K562 (cell line): ENCODE measurements at regions not wholly inside any gene's neighbourhood (a gene's known extent, or its start where the extent isn't known, plus 50 kb on each side); places are given as distances from the start of the nearest gene placed in this dataset.

ENCODE experiments used
- ATAC-seq: fragments of 200-7000 bp; cut with Tn5 transposase; 3 replicates; pipeline ENCODE4 v1.9.1; 2020; ENCODE audit warnings: moderate library complexity
- BruUV-seq: library from RNA; stranded (reverse); fragments of 400-500 nt; replicated peaks from 2 replicates; lab custom pipeline; 2021; lab: Mats Ljungman, UMichigan
- CTCF ChIA-PET: fragments of 300-600 bp; formaldehyde crosslinking; extraction: SDS; loops from one replicate; lab custom pipeline; 2021; ENCODE audit warnings: low intra/inter-chr PET ratio; lab: Yijun Ruan, JAX
- POLR2A ChIA-PET: fragments of 300-600, 350-650 bp; sonication (Branson Sonifier 250); formaldehyde crosslinking; extraction: SDS; loops from one replicate; lab custom pipeline; 2021; ENCODE audit warnings: antibody characterized with exemption, inconsistent platforms; lab: Yijun Ruan, JAX
- DNase-seq, 4 experiments: peaks; one replicate each; pipeline versions ENCODE4 v3.0.0 to v3.0.0-alpha.2; 2011 to 2018; ENCODE audit warnings: low spot score in 3 of 4, mixed read lengths in 3 of 4; ENCODE audit errors: extremely low read depth in 1 of 4
- FAIRE-seq: peaks from 2 replicates; lab custom pipeline; 2011; peaks lifted over from hg19 to GRCh38; lab: Jason Lieb, UNC
- H2AFZ ChIP-seq: 2 replicates; pipeline ENCODE4 v1.6.0; 2011; ENCODE audit warnings: low read depth, low read length, control low read depth, inconsistent platforms
- H3K27ac ChIP-seq: fragments of 200-600 bp; 3 replicates; pipeline ENCODE4 v1.8.0; 2011; ENCODE audit warnings: low read depth, mild to moderate bottlenecking, control low read depth, inconsistent platforms, low read length, moderate library complexity, mixed read lengths; ENCODE audit errors: extremely low read depth
- H3K27me3 ChIP-seq, 2 experiments: fragments of 300-600 bp in 1 of 2; 2 replicates in 1 of 2; 3 replicates in 1 of 2; pipeline versions ENCODE4 v1.6.0 to v1.8.0; 2011; ENCODE audit warnings: inconsistent platforms in 2 of 2, low read length in 2 of 2, mild to moderate bottlenecking in 1 of 2, mixed read lengths in 1 of 2, moderate library complexity in 1 of 2; ENCODE audit not compliant: control insufficient read depth in 2 of 2, insufficient read depth in 2 of 2
- H3K36me3 ChIP-seq: fragments of 300-600 bp; 3 replicates; pipeline ENCODE4 v1.8.0; 2011; ENCODE audit warnings: mild to moderate bottlenecking, low read length, inconsistent platforms; ENCODE audit not compliant: control insufficient read depth, insufficient read depth
- H3K4me1 ChIP-seq, 2 experiments: fragments of 200-600 bp in 1 of 2; replicated peaks in 1 of 2; 2 replicates in 1 of 2; 3 replicates in 1 of 2; pipeline versions ENCODE4 v1.5.1 to v1.8.0; 2011; ENCODE audit warnings: inconsistent platforms in 2 of 2, low read length in 2 of 2, mild to moderate bottlenecking in 1 of 2, mixed read lengths in 1 of 2, moderate library complexity in 1 of 2; ENCODE audit not compliant: control insufficient read depth in 2 of 2, insufficient read depth in 2 of 2
- H3K4me2 ChIP-seq: 2 replicates; pipeline ENCODE4 v1.6.1; 2011; ENCODE audit warnings: low read length, control low read depth, inconsistent platforms, mixed read lengths; ENCODE audit not compliant: insufficient read depth
- H3K4me3 ChIP-seq: fragments of 200-600 bp; sonication (generic), shearing (Covaris generic); 2 replicates; pipeline ENCODE4 v1.5.1; 2016; ENCODE audit warnings: control low read depth, inconsistent platforms
- H3K79me2 ChIP-seq: fragments of 200-600 bp; 3 replicates; pipeline ENCODE4 v1.8.0; 2011; ENCODE audit warnings: low read length, inconsistent platforms; ENCODE audit not compliant: control insufficient read depth, insufficient read depth
- H3K9ac ChIP-seq, 2 experiments: 2 replicates each; pipeline versions ENCODE4 v1.6.0 to v1.6.1; 2011; ENCODE audit warnings: low read depth in 2 of 2, low read length in 2 of 2, control low read depth in 1 of 2, inconsistent platforms in 1 of 2, mild to moderate bottlenecking in 1 of 2, mixed read lengths in 1 of 2; ENCODE audit not compliant: insufficient read depth in 1 of 2
- H3K9me1 ChIP-seq: one replicate; pipeline ENCODE4 v1.6.0; 2011; ENCODE audit warnings: inconsistent platforms, mild to moderate bottlenecking, low read length, moderate library complexity; ENCODE audit not compliant: control insufficient read depth, insufficient read depth
- H3K9me3 ChIP-seq: replicated peaks from 2 replicates; pipeline ENCODE4 v1.5.1; 2011; ENCODE audit warnings: low read depth, low read length, inconsistent platforms; ENCODE audit not compliant: control insufficient read depth, insufficient read depth
- H4K20me1 ChIP-seq: replicated peaks from 2 replicates; pipeline ENCODE4 v1.6.1; 2011; ENCODE audit warnings: low read length, inconsistent platforms, mixed read lengths; ENCODE audit not compliant: control insufficient read depth, insufficient read depth
- CBX3 ChIP-seq, 2 experiments: IDR thresholded peaks; 1 replicate in 1 of 2; 2 replicates in 1 of 2; pipeline ENCODE4 v1.6.1; 2012; ENCODE audit warnings: inconsistent platforms in 2 of 2, low read length in 2 of 2, borderline replicate concordance in 1 of 2, control low read depth in 1 of 2
- CREBBP ChIP-seq: IDR thresholded peaks from one replicate; pipeline ENCODE4 v1.6.1; 2012; ENCODE audit warnings: low read depth, mild to moderate bottlenecking, control low read depth, inconsistent platforms, low read length
- JUND ChIP-seq, 2 experiments: IDR thresholded peaks; 2 replicates in 1 of 2; 3 replicates in 1 of 2; pipeline ENCODE4 v1.6.1; 2011; ENCODE audit warnings: borderline replicate concordance in 2 of 2, low read depth in 2 of 2, low read length in 2 of 2, improper control_type of control experiment in 1 of 2, missing biosample characterization in 1 of 2, missing genetic modification characterization in 1 of 2, missing genetic modification reagents in 1 of 2
- KLF13 ChIP-seq: fragments of 450-650 bp; IDR thresholded peaks from 2 replicates; pipeline ENCODE4 v1.6.1; 2016; ENCODE audit warnings: missing genetic modification characterization, low read depth, mild to moderate bottlenecking, missing compliant biosample characterization, moderate library complexity, borderline replicate concordance
- MLLT1 ChIP-seq, 2 experiments: fragments of 450-650 bp; IDR thresholded peaks; 2 replicates each; pipeline ENCODE4 v1.6.1; 2016
- PATZ1 ChIP-seq: fragments of 250-450 bp; sonication (Bioruptor Pico); IDR thresholded peaks from 2 replicates; pipeline ENCODE4 v1.5.0; 2020; ENCODE audit warnings: mild to moderate bottlenecking, borderline replicate concordance
- RBFOX2 ChIP-seq: fragments of 200-400 bp; formaldehyde crosslinking; IDR thresholded peaks from 2 replicates; pipeline ENCODE4 v1.6.1; 2017; ENCODE audit warnings: low read depth, mild to moderate bottlenecking, low read length, moderate library complexity
- TRIM25 ChIP-seq: fragments of 450-650 bp; IDR thresholded peaks from 2 replicates; pipeline ENCODE4 v1.7.0; 2016; ENCODE audit warnings: borderline replicate concordance
- U2AF2 ChIP-seq: fragments of 200-400 bp; formaldehyde crosslinking; optimal IDR thresholded peaks from 2 replicates; pipeline ENCODE3; 2017; ENCODE audit warnings: low read depth, mild to moderate bottlenecking, low read length
- ZBED1 ChIP-seq: IDR thresholded peaks from 2 replicates; pipeline ENCODE4 v1.6.1; 2014
- ZNF175 ChIP-seq: fragments of 200-800 bp; sonication (Bioruptor generic); IDR thresholded peaks from 2 replicates; pipeline ENCODE4 v1.6.1; 2016; ENCODE audit warnings: low read depth, mild to moderate bottlenecking, missing genetic modification characterization, missing compliant biosample characterization
- ZNF217 ChIP-seq: sonication (generic); formaldehyde crosslinking; IDR thresholded peaks from 2 replicates; pipeline ENCODE4 v1.8.0; 2022; ENCODE audit warnings: mild to moderate bottlenecking, missing genetic modification reagents
- ZNF384 ChIP-seq: IDR thresholded peaks from 2 replicates; pipeline ENCODE4 v1.6.1; 2012; ENCODE audit warnings: low read depth, low read length, improper control_type of control experiment
- WGBS: fragments of 100-300 bp; shearing (Covaris generic); methylation state at CpG from one replicate; pipeline ENCODE4 v1.1.6; 2016; ENCODE audit warnings: low coverage, mixed read lengths; ENCODE audit not compliant: insufficient coverage; ENCODE audit errors: missing lambda C conversion rate; 5-methylcytosine and 5-hydroxymethylcytosine counted together
- in situ Hi-C: fragments of 300-500 bp; cut with MboI; formaldehyde crosslinking; loops from 4 replicates; pipeline ENCODE4 v1.15.0; 2018; ENCODE audit warnings: inconsistent platforms, mixed read lengths
- intact Hi-C: fragments of 100-400 bp; cut with micrococcal nuclease; formaldehyde crosslinking; loops from 2 replicates; pipeline ENCODE4 v1.14.2; 2022
- TF ChIP-seq, protein P1 (sequence below): fragments of 150-350 bp; IDR thresholded peaks from 2 replicates; pipeline ENCODE4 v1.6.1; 2014; ENCODE audit warnings: low read depth, mild to moderate bottlenecking, low read length, borderline replicate concordance

- no peaks in the 10 kb centered on the region for H4K20me1 ChIP-seq
- DNase-seq (no peak), FAIRE-seq (no peak), ATAC-seq (no peak)
- intact Hi-C loops (no loop called here), in situ Hi-C loops (no loop called here)
- H3K4me1 ChIP-seq = no peaks in the 10 kb centered on the region
- no peak overlapping the region for H3K27ac ChIP-seq
- H3K27me3 ChIP-seq = no peaks in the 10 kb centered on the region
- no peak overlapping the region for H2AFZ ChIP-seq
- POLR2A ChIA-PET = no interaction called here
- H3K9me3 ChIP-seq = no peaks in the 10 kb centered on the region
- no TSS peak for BruUV-seq
- CTCF ChIA-PET = no interaction called here
- H3K4me2 ChIP-seq = no peak overlapping the region
- no peak overlapping the region for H3K4me3 ChIP-seq
- WGBS = 0% methylated on average over 1 of the region's 1 CpG
- no peaks in the 10 kb centered on the region for H3K36me3 ChIP-seq
- H3K79me2 ChIP-seq = peaks cover 2% of the 10 kb centered on the region; the same call in 2 of the 3 replicates
- no peaks in the 10 kb centered on the region for H3K9me1 ChIP-seq
- no peak overlapping the region for H3K9ac ChIP-seq
- TF ChIP-seq CBX3 (IDR thresholded peaks at IDR 0.05; ENCODE audit: borderline replicate concordance in 1 of 2, low read length in 2 of 2) (no peak), MLLT1 (IDR thresholded peaks at IDR 0.05) (no peak), ZNF175 (CRISPR knock-in tag) (no peak), ZBED1 (no peak), RBFOX2 (no peak), ZNF384 (no peak), ZNF217 (no peak), U2AF2 (no peak), JUND (IDR thresholded peaks at IDR 0.05; ENCODE audit: borderline replicate concordance, low read depth, low read length) (no peak), JUND (tag; IDR thresholded peaks at IDR 0.05; ENCODE audit: borderline replicate concordance, low read depth, low read length) (no peak), PATZ1 (CRISPR knock-in tag) (no peak), CREBBP (no peak), TRIM25 (no peak), KLF13 (no peak)
- TF ChIP-seq, protein P1, sequence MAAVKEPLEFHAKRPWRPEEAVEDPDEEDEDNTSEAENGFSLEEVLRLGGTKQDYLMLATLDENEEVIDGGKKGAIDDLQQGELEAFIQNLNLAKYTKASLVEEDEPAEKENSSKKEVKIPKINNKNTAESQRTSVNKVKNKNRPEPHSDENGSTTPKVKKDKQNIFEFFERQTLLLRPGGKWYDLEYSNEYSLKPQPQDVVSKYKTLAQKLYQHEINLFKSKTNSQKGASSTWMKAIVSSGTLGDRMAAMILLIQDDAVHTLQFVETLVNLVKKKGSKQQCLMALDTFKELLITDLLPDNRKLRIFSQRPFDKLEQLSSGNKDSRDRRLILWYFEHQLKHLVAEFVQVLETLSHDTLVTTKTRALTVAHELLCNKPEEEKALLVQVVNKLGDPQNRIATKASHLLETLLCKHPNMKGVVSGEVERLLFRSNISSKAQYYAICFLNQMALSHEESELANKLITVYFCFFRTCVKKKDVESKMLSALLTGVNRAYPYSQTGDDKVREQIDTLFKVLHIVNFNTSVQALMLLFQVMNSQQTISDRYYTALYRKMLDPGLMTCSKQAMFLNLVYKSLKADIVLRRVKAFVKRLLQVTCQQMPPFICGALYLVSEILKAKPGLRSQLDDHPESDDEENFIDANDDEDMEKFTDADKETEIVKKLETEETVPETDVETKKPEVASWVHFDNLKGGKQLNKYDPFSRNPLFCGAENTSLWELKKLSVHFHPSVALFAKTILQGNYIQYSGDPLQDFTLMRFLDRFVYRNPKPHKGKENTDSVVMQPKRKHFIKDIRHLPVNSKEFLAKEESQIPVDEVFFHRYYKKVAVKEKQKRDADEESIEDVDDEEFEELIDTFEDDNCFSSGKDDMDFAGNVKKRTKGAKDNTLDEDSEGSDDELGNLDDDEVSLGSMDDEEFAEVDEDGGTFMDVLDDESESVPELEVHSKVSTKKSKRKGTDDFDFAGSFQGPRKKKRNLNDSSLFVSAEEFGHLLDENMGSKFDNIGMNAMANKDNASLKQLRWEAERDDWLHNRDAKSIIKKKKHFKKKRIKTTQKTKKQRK = no peak
Measured at GRCh38 chr1:104378414-104378813, 628.7 kb downstream of the AMY1C start.
